ENCODE measurements at regions not wholly inside any gene's neighbourhood (a gene's known extent, or its start where the extent isn't known, plus 50 kb on each side); places are given as distances from the start of the nearest gene placed in this dataset.

- TF ChIP-seq CTCF (IDR thresholded peaks at IDR 0.05) (no peak), KDM1A (IDR thresholded peaks at IDR 0.05; ENCODE audit: low read depth) (no peak), FOSL2 (IDR thresholded peaks at IDR 0.05) (no peak), FOSL2 (CRISPR knock-in tag; IDR thresholded peaks at IDR 0.05) (no peak), CHD4 (IDR thresholded peaks at IDR 0.05; ENCODE audit: borderline replicate concordance) (no peak), RAD21 (conservative IDR thresholded peaks at IDR 0.05 in 1 of 2, IDR thresholded peaks at IDR 0.05 in 1 of 2) (no peak), JUN (IDR thresholded peaks at IDR 0.05) (no peak), MAX (IDR thresholded peaks at IDR 0.05) (no peak), EHF (CRISPR knock-in tag; IDR thresholded peaks at IDR 0.05) (no peak), HOXB5 (CRISPR knock-in tag; IDR thresholded peaks at IDR 0.05) (no peak), RNF2 (IDR thresholded peaks at IDR 0.05; ENCODE audit: borderline replicate concordance, low read depth) (no peak), CEBPB (IDR thresholded peaks at IDR 0.05) (no peak)
Observed at GRCh38 chr2:4831751-4832150, 860.4 kb upstream of the SOX11 start.
